ENCODE measurements at regions not wholly inside any gene's neighbourhood (a gene's known extent, or its start where the extent isn't known, plus 50 kb on each side); places are given as distances from the start of the nearest gene placed in this dataset.

DNA sequence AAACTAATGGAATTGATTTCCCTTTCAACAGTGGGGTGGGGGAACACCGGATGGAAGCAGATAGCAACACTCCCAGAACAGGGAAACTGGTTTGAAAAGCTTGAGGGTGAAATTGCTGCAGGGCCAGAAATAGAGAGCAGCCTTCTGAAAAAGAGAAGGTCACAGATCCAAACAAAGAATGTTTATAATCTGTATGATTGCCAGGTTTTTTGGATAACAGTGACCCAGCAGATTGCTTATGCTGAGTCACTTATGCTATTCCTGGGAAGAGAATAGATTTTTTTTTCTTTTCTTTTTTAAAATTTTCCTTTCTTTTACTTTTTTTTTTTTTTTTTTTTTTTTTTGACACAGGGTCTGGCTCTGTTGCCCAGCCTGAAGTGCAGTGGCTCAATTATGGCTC, 641.3 kb downstream of the KCNJ2 start:
- ChIA-PET POLR2A (no interaction called here), CTCF (no interaction called here)
- H3K79me2 ChIP-seq (ENCODE audit: control insufficient read depth, insufficient read depth, low read length), result no peaks in the 10 kb centered on the region
- H3K4me2 ChIP-seq (replicated peaks; ENCODE audit: low read depth, low read length, poor library complexity, severe bottlenecking), result no peak overlapping the region
- Mint-ChIP-seq H3K4me1 (no peaks in the 10 kb centered on the region), H3K27me3 (no peaks in the 10 kb centered on the region), H3K4me3 (no peak overlapping the region), H3K27ac (no peak overlapping the region), H3K9me3 (ENCODE audit: insufficient read depth) (peaks cover 2% of the 10 kb centered on the region)
- DNase-seq, result no peak
- no peak for ATAC-seq (ENCODE audit: low read depth)
- no peaks in the 10 kb centered on the region for H3K4me1 ChIP-seq (ENCODE audit: control insufficient read depth in 2 of 2, insufficient read depth in 2 of 2, low read length in 2 of 2)
- H3K36me3 ChIP-seq (replicated peaks in 1 of 2; ENCODE audit: control extremely low read depth in 1 of 2, control insufficient read depth in 1 of 2, extremely low read depth in 1 of 2, insufficient read depth in 2 of 2, low read length in 1 of 2), result no peaks in the 10 kb centered on the region
- no peak overlapping the region for H3K27ac ChIP-seq (ENCODE audit: low read length in 2 of 2)
- H3K9me3 ChIP-seq (ENCODE audit: control extremely low read depth in 1 of 3, control insufficient read depth in 2 of 3, insufficient read depth in 1 of 3, low read length in 2 of 3), result no peaks in the 10 kb centered on the region
- no peaks in the 10 kb centered on the region for H4K20me1 ChIP-seq (ENCODE audit: control insufficient read depth, insufficient read depth, low read length, poor library complexity, severe bottlenecking)
- intact Hi-C loops (cut with micrococcal nuclease), result no loop called here
- WGBS (ENCODE audit: insufficient coverage), result 40% methylated on average over 1 of the region's 1 CpG
- H3K9ac ChIP-seq (ENCODE audit: low read length), result no peak overlapping the region
- H3K27me3 ChIP-seq (replicated peaks in 1 of 4; ENCODE audit: control extremely low read depth in 1 of 4, control insufficient read depth in 3 of 4, insufficient read depth in 4 of 4, low read length in 3 of 4), result no peaks in the 10 kb centered on the region
- H3K4me3 ChIP-seq (ENCODE audit: control extremely low read depth in 1 of 5, extremely low read depth in 1 of 5, insufficient read depth in 1 of 5, low read depth in 2 of 5, low read length in 4 of 5), result no peak overlapping the region
- no peak overlapping the region for H2AFZ ChIP-seq (ENCODE audit: insufficient read depth, low read depth, low read length, poor library complexity, severe bottlenecking)
- no peak for TF ChIP-seq EZH2 (IDR thresholded peaks at IDR 0.05; ENCODE audit: borderline replicate concordance, insufficient read depth, low read depth, low read length, poor library complexity, severe bottlenecking)
- TF ChIP-seq, protein P1, sequence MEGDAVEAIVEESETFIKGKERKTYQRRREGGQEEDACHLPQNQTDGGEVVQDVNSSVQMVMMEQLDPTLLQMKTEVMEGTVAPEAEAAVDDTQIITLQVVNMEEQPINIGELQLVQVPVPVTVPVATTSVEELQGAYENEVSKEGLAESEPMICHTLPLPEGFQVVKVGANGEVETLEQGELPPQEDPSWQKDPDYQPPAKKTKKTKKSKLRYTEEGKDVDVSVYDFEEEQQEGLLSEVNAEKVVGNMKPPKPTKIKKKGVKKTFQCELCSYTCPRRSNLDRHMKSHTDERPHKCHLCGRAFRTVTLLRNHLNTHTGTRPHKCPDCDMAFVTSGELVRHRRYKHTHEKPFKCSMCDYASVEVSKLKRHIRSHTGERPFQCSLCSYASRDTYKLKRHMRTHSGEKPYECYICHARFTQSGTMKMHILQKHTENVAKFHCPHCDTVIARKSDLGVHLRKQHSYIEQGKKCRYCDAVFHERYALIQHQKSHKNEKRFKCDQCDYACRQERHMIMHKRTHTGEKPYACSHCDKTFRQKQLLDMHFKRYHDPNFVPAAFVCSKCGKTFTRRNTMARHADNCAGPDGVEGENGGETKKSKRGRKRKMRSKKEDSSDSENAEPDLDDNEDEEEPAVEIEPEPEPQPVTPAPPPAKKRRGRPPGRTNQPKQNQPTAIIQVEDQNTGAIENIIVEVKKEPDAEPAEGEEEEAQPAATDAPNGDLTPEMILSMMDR (IDR thresholded peaks at IDR 0.05), result no peak

GRCh38 chr17:70813355-70813930, 644.1 kb downstream of the KCNJ2 start:
- peaks cover 6% of the 10 kb centered on the region for H3K9me3 Mint-ChIP-seq (ENCODE audit: insufficient read depth)

More at GRCh38 chr17:70813355-70813930, 644.1 kb downstream of the KCNJ2 start:
- H4K20me1 ChIP-seq (ENCODE audit: control insufficient read depth, insufficient read depth, low read length, poor library complexity, severe bottlenecking), result no peaks in the 10 kb centered on the region
- H3K27ac ChIP-seq (ENCODE audit: low read length in 2 of 2), result no peak overlapping the region
- Mint-ChIP-seq H3K4me1 (no peaks in the 10 kb centered on the region), H3K4me3 (no peak overlapping the region), H3K27ac (no peak overlapping the region), H3K27me3 (no peaks in the 10 kb centered on the region)
- no peak overlapping the region for H3K4me3 ChIP-seq (ENCODE audit: control extremely low read depth in 1 of 5, extremely low read depth in 1 of 5, insufficient read depth in 1 of 5, low read depth in 2 of 5, low read length in 4 of 5)
- no peak overlapping the region for H2AFZ ChIP-seq (ENCODE audit: insufficient read depth, low read depth, low read length, poor library complexity, severe bottlenecking)
- H3K79me2 ChIP-seq (ENCODE audit: control insufficient read depth, insufficient read depth, low read length), result no peaks in the 10 kb centered on the region
- no peaks in the 10 kb centered on the region for H3K27me3 ChIP-seq (replicated peaks in 1 of 4; ENCODE audit: control extremely low read depth in 1 of 4, control insufficient read depth in 3 of 4, insufficient read depth in 4 of 4, low read length in 3 of 4)
- ChIA-PET POLR2A (no interaction called here), CTCF (no interaction called here)
- no peaks in the 10 kb centered on the region for H3K4me1 ChIP-seq (ENCODE audit: control insufficient read depth in 2 of 2, insufficient read depth in 2 of 2, low read length in 2 of 2)
- intact Hi-C loops (cut with micrococcal nuclease), result no loop called here
- TF ChIP-seq, protein P1 (IDR thresholded peaks at IDR 0.05), result no peak
- TF ChIP-seq EZH2 (IDR thresholded peaks at IDR 0.05; ENCODE audit: borderline replicate concordance, insufficient read depth, low read depth, low read length, poor library complexity, severe bottlenecking), result no peak
- WGBS (ENCODE audit: insufficient coverage), result 86% methylated on average over 11 of the region's 12 CpGs
- DNase-seq, result no peak
- H3K9ac ChIP-seq (ENCODE audit: low read length), result no peak overlapping the region
- ATAC-seq (ENCODE audit: low read depth), result no peak
- H3K9me3 ChIP-seq (ENCODE audit: control extremely low read depth in 1 of 3, control insufficient read depth in 2 of 3, insufficient read depth in 1 of 3, low read length in 2 of 3), result no peaks in the 10 kb centered on the region
- H3K36me3 ChIP-seq (replicated peaks in 1 of 2; ENCODE audit: control extremely low read depth in 1 of 2, control insufficient read depth in 1 of 2, extremely low read depth in 1 of 2, insufficient read depth in 2 of 2, low read length in 1 of 2), result no peaks in the 10 kb centered on the region
- no peak overlapping the region for H3K4me2 ChIP-seq (replicated peaks; ENCODE audit: low read depth, low read length, poor library complexity, severe bottlenecking)

All from B cell (primary cell).